ENCODE measurements at regions not wholly inside any gene's neighbourhood (a gene's known extent, or its start where the extent isn't known, plus 50 kb on each side); places are given as distances from the start of the nearest gene placed in this dataset.

DNA sequence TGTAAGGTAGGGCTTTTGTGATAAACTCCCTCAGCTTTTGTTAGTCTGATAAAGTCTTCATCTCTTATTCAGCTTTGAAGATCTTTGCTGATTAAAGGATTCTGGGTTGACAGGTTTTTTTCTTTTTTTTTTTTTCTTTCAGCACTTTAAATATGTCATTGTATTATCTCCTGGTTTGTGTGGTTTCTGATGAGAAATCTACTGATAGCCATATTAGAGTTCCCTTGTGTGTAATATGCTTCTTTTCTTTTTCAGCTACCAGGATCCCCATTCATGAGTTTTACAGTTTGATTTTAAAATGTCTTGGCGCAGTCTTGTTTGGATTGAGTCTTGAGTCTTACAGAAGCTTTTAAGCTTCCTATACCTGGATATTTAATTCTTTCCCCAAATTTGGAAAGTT lies 504.5 kb downstream of the TLL1 start:
- DNase-seq = no peak

DNA sequence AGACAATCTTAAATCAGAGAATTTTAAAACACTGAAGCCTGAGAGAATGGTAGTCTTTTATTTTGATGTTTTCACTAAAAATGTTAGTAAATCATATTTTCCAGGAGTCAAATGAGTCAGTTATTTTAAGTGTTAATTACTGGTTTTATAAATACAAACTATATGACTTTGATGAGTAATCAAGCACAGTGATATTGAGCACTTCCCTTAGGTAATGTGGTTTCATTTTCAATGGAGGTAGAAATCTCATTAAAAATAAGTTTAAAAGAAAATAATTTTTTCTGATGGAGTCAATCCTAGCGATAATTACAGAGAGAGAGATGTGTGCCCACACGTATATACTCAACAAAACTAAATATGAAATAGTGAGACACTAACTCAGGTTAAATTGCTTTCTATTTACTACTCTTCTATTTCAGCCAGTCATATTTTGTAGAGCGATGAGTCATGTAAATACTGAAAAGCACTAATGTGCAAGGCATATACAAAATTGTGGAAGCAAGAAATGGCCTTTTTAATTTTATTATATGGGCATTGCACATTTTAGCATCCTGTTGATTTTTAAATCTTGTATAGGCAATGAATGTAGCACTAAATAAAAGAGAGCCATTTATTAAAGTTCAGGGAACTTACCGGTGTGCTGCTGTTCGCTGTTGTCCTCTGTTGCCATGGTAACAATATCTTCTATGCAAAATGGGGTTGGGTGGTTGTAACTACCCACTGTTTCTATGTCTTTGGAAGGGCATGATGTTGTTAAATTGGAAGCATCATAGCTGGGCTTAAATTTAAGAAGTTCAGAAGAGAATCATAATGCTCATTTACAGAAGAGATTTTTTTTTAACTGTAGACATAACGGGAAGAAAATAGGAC lies 513.7 kb downstream of the TLL1 start:
- no peak for DNase-seq

DNA sequence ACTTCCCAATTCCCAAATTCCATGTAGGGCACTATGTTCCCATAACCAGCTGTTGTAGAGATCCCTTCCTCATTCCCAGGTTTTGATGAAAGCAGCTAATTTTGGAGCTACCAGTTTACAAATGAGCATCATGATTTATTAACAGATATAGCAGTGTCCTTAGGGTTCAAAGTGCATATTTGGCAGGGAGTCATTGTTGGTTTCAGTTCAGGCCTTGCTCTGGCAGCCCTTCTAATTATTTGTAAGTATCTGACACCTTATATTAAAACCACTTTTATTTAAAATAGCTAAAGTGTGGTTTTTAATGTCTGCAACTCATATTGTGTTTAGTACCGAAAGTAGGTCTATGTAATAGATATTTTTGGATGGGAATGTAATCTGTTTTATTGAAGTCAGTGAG lies 518.5 kb downstream of the TLL1 start:
- no peak for DNase-seq

DNA sequence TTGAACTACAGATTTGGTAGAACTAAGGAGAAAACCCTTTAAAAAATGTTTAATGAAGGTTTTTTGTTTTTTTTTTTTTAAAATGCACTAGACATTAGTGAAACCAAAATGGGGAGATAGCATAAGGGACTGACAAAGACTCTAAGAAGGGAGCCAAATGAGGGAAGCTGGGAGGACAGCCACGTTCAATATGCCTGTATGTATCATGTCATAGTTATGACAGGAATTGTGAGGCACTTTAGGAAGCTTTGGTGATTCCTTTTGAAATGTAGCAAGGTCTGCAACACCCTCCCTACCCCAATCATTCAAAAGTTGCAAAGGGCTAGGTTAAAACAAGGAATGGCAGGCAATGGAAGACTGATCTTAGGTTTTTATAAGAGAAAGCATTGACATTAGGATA lies 526.0 kb downstream of the TLL1 start:
- DNase-seq = no peak

DNA sequence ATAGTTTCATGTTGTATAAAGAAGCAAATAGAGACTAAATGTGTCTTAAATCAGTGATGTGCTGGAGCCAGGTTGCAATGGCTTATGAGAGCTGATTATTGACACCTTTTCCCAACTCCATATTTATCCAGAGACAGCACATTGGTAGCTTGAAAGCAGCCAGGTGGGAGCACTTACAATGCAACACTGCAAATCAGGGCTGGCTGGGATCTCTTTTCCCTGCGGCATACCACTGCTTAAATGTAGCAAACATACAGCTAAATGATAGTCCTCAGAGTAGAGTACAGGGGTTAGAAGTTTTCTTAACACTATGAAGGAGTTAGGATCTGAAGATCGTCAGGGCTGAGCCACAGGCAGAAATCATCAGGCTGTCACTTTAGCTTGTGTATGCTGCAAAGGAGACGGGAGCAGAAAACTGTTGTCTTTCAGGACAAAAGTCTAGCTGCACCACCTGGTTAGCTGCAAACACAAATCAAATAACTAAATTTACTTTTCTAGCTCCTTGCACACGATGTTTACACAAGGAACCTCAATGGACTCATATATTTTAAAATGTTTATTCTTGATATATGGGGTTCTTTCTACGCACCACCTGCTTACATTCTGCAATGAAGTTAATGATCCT lies 527.3 kb downstream of the TLL1 start:
- no peak for DNase-seq

DNA sequence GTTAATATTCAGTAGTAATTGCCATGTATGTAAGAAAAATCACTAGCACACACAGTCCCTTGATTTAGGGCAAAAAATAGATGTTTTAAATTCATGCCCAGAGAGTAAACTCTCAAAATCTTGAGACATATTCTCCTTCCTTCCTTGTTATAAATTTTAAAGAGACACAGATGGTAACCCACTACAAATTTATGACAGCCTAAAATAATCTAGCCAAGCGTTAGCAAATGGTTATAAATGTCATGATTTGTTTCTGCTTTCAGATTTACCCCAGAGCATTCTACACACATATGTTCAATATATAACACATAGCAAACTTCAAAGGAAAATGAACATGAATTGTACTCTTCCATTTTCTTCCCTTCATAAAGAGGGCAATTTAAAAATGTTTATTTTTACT lies 540.3 kb downstream of the TLL1 start:
- no peak for DNase-seq

DNA sequence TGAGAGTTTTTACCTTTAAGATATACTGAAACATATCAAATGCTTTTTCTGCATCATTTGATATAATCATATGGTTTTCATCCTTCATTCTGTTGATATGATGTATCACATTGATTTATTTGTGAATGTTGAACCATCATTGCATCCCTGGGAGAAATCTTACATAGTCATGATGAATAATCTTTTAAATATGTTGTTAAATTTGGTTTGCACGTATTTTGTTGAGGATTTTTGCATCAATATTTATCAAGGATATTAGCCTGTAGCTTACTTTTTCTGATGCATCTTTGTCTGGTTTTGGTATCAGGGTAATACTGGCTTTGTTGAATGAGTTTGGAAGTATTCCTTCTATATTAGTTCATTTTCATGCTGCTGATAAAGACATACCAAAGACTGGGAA lies 541.4 kb downstream of the TLL1 start:
- no peak for DNase-seq

DNA sequence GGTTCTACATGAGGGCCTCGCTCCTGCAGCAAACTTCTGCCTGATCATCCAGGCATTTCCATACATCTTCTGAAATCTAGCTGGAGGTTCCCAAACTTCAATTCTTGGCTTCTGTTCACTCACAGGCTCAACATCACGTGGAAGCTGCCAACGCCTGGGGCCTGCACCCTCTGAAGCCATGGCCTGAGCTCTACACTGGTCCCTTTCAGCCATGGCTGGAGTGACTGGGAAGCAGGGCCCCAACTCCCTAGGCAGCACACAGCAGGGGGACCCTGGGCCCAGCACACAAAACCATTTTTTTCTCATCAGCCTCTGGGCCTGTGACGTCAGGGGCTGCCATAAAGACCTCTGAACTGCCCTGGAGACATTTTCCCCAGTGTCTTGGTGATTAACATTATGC lies 542.7 kb downstream of the TLL1 start:
- DNase-seq = no peak

DNA sequence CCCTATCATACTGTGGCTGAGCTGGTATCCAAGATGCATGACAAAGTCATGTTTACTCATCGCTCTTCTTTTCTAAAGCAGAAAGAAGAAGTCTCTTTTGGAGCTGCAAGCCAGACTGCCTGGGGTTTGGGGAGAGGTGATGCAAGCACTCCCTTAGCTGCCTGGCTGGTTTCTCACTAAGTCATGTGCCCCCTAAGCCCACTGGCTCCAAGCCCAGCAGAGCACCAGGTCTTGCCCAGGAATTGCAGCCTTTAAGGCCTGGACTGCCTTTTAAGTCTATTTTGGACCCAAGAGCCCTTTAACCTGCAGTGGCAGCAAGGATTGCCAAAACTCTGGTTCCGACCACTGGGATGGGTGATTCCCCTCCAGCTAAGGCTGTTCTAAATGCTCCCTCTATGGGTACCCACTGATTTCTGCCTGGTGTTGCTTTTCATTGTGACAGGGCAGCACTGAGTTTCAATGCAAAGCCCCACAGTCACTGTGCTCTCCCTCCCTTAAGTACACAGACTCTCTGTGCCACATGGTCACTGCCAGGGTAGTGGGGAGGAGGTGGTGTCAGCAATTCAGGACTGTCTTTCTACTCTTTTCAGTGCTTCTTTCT lies 548.6 kb downstream of the TLL1 start:
- no peak for DNase-seq

DNA sequence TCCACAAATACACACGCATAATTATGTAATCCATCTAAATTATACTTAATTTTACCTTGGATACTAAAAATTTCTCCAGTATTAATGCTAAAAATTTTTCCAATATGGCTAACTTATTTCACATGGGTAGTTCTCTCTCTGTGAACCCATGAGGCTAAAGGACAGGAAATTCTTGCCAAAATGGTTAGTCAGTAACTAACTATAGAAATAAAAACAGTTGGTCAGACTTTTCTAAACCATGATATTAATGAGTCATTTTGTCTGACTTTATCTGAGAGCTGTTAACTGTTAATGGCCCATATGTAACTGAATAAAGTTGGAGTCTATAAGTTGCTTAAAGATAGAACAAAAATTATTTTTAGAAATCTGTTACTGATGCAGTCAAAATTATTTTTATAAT lies 549.4 kb downstream of the TLL1 start:
- DNase-seq = no peak

DNA sequence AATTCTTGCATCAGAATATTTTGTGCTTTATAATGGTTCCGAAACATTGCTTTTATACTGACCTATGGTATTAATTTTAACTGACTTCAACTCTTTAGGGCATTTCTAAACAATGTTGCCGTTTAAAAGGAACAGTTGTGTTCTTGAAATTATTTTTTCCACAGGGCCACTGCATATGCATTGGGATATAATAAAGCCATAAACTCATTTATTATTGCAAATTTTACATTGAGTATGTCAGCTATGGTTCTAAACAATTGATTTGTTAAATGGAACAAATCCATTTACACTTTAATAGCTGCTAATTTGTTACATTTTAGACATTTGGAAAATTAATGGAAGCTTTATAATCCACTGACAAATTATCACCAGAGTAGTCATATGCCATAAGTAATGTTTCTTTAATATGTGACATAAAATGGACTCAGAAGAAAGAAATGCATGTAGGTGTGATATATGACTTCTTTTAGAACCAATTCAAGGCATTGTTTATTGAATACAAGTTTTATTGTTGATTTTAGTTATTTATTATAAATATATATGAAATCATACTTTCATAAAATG lies 553.3 kb downstream of the TLL1 start:
- DNase-seq = no peak

DNA sequence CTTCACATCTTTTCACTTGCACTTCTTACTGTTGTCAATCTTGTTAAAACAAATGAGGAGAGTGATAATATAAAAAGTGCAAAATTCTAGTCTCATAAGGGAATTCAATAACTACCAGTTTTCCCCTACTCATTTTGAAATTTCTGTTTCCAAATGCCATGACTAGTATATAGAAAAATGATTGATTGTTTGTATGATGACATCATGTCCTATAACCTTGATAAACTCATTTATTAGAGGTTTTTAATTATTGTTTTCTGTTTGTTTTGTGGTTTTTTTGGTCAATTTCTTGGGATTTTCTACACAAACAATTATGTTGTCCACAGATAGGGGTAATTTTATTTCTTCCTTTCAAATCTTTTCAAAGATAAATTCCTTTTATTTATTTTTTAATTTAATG lies 559.1 kb downstream of the TLL1 start:
- DNase-seq = no peak

DNA sequence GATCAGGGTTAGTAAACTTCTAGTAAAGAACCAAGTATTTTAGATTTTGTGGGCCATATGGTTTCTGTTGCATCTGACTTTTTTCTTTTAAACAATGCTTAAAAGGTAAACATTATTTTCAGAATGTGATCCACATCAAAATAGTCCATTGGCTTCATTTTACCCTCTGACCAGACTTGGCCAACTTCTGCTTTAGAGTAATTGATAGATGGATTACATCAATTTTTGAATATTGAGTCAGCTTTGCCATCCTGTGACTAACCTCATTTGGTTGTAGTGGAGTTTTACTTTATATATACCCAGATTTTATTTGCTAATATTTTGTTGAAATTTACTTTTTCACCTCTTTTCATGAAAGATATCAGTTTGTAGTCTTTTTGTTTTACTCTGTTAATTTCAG lies 559.8 kb downstream of the TLL1 start:
- no peak for DNase-seq

DNA sequence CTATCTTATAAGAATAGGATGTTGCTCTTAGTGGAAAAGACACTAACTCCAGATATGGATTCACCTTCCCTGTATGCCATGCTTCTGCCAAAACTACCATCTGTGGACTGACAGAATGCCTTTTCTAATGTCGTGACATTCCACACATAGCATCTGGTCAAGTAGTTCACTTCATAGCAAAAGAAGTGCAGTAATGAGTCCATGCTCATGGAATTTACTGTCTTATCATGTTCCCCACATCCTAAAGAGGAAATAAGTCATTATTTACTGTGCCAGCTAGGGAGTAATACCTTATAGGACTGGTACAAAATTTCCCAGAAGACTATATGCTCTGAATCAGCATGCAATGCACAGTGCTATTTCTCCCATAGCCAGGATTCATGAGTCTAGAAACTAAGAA lies 562.4 kb downstream of the TLL1 start:
- no peak for DNase-seq

DNA sequence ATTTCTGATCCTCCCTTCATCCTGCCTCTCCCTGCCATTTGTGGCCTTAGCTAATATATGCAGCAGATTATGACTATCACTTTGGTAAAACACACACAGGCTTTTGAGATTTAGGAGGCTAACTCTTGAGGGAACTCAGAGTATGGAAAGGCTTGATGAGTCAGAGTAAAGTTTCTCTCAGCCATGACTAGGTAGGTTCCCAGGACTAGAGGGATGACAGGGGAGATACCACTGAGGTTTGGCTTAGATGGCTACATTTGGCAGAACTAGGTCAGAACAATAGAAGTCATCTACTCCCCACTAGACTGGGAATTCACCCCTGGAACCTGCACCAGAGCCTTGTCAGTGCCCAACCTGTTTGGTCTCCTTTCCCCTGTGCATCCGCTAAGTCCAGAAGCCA lies 585.7 kb downstream of the TLL1 start:
- DNase-seq = no peak

DNA sequence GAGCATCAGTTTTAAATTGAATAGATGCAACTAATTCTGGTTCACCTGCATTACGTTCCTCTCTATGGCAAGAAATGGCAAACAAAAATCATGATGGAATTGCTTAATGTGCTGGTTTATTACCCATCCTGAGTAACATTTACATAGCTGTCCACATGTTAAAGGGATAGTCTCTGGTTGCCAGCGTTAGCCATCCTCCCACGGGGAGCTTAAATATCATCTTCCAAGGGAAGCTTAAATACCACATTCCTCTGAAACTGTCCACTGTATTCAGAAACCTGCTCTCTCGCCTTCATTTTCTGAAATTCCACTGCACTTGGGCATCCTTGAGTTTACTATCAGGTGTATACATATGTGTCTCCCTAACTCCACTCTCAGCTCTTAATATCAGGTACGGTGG lies 586.6 kb downstream of the TLL1 start:
- no peak for DNase-seq

DNA sequence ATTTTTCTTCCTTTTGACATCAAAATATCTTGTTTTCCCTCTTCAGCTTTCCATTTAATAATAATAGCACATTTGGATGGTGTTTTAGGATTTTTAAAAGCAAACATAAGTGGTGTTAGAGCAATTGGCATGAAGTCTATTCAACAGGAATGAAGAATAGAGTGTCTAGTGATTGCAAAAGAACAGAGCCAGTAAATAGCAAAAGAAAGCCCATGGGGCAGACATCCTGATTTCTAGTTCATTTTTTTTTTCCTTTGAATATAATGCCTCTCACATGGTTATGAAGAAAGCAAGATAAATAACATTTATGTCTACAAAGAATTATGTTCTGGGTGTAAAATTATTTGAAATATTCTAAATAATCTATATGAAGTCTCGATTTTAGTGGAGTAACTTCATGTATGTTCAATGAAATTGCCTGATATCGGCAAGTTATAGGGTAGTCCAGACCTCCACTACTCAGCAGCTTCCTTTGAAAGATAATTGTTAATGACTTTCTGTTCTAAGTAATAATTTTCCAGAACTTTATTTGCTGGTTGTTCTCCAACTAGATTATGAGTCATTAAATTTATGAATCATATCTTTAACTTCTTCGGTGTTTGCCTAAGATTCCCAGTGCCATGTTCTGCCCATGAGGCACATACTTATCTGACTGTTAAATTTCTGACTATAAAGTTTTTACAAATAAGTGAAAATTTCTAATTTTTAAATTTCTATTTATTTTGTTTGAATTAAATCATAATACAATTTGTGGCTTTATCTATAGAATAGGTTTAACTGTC lies 587.9 kb downstream of the TLL1 start:
- DNase-seq = no peak

DNA sequence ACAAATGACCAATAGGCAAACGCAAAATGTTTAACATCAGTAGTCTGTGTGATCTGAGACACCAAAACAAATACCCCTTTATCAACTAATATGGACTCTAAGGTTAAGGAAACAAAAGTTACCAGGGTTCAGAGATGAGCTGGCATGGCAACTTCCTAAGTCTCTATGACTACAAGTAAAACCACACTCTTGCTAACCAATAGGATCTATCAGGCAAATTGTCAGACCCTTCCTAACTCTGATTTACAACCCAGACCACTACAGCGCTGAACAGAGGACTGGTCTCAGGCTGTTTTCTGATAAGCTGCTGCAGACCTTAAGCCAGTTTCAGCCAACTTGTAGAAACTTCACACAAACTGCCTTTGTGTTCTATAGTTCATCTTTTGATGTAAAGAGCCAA lies 608.0 kb downstream of the TLL1 start:
- no peak for DNase-seq

DNA sequence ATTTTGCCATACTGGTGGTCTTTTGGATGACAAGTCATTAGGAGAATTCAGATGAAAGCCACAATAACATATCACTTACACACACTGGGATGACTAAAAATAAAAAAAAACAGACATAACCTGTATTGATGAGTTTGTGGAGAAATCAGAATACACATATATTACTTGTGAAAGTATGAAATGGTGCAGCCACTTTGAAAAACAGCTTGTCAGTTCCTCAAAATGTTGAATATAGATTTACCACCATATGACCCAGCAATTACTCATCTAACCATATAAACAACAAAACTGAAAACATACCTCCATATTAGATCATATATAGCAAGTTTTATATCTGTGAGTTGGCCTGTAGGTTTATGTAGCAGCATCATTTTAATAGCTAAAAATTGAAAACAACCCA lies 608.7 kb downstream of the TLL1 start:
- DNase-seq = no peak

DNA sequence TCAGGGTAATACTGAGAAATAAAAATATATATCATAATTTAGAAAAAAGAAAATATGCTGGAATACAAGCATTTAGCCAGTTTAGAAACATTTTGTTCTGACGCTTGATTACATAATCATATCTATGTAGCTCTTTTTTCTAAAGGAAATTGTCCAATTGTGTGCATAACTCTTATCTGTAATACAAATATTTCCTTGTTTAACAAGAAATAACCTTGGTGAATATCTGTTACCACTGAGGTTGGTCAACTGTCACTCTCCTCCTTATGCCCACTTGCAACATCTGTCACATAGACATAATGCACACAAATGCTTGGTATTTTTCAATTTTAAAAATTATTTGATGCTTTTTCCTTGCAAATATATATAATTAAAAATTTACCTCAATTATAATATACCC lies 609.7 kb downstream of the TLL1 start:
- DNase-seq = no peak

DNA sequence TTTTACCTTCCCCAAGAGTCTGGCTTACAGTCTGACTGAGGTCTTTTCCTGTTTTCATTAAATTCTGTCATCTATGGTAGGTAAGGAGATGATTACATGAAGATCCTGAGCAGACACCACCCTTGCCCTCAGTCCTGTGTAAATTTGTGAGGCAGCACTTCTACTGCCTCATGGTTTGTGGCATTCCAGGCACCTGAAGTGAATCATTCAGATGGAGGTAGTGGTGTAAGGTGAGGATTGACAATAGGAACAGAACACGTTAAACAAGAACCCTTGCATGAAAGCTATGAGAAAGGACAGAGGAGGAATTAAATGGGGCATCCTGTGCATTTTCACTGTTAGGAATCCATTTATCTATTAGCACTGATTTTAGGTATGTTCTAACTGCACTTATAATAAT lies 618.6 kb downstream of the TLL1 start:
- no peak for DNase-seq

DNA sequence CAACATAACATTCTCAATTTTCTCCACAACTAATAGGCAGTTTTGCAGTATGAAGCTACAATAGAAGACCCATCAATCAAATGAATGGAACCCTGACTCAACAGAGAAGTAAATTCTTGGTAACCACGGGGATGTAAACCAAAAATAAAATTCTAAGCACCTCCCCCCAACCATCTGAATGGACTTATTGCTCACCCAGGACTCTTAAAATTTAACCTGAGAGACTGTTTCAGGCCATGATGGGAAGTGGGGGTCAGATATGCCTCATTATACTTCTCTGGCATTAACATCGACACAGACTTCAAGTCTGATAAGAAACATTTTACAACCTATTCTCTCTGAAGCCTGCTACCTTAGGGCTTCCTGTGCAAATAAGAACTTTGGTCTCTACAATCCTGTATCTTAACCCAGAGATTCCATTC lies 620.9 kb downstream of the TLL1 start:
- DNase-seq = no peak

DNA sequence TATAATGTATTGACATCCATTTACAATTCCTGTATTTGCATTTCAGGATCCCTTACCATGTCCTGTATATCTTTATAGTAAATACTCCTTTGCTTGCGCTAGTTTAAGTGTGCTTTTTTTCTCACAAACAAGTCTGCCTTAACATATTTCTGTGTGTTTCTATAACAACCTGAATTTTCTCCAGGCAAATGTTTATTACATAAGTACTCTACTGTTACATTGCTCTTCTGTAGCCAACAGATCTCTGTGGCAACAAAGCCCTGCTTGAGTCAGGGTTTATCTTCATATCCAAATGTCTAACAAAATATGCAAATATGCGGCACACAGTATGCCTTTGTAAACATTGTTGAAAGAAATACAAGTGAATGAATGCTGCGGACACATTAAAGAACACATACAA lies 625.5 kb downstream of the TLL1 start:
- DNase-seq = no peak

Data from CD4-positive, alpha-beta T cell treated with Interferon alpha-2 for 1 hour (primary cell).